Heart right ventricle (tissue), 16 donors: ENCODE measurements at regions not wholly inside any gene's neighbourhood (a gene's known extent, or its start where the extent isn't known, plus 50 kb on each side); places are given as distances from the start of the nearest gene placed in this dataset.

ENCODE experiments used
- ATAC-seq, 8 donors: fragments of 200-7000 bp; cut with Tn5 transposase; one replicate each; pipeline ENCODE4 v1.9.1; 2020; ENCODE audit warnings: mild to moderate bottlenecking in 8 of 8, moderate library complexity in 8 of 8, moderate number of reproducible peaks in 1 of 8
- DNase-seq, 2 donors: peaks; one replicate each; pipeline ENCODE4 v3.0.0-alpha.2; 2020
- H3K27ac ChIP-seq, 10 donors: fragments of 200-600 bp; sonication (generic) in 2 of 10; one replicate each; pipeline versions ENCODE4 v1.5.0 to v1.8.0; 2020 to 2022; ENCODE audit warnings: mild to moderate bottlenecking in 3 of 10
- H3K27me3 ChIP-seq, 7 donors: fragments of 200-600 bp; one replicate each; pipeline ENCODE4 v1.8.0; 2021 to 2022; ENCODE audit warnings: mild to moderate bottlenecking in 2 of 7
- H3K36me3 ChIP-seq, 9 donors: fragments of 200-600 bp; sonication (generic) in 1 of 9; one replicate each; pipeline versions ENCODE4 v1.5.0 to v1.8.0; 2020 to 2022; ENCODE audit warnings: mild to moderate bottlenecking in 2 of 9
- H3K4me1 ChIP-seq, 9 donors: fragments of 200-600 bp; sonication (generic) in 1 of 9; one replicate each; pipeline versions ENCODE4 v1.5.0 to v1.8.0; 2020 to 2022; ENCODE audit warnings: mild to moderate bottlenecking in 4 of 9
- H3K4me3 ChIP-seq, 10 donors: fragments of 200-600 bp; sonication (generic) in 2 of 10; one replicate each; pipeline versions ENCODE4 v1.5.0 to v1.8.0; 2020 to 2022; ENCODE audit warnings: mild to moderate bottlenecking in 7 of 10, moderate library complexity in 2 of 10
- H3K9me3 ChIP-seq, 11 donors: fragments of 200-600 bp in 10 of 11; sonication (generic) in 2 of 11; one replicate each; pipeline versions ENCODE4 v1.5.0 to v1.8.0; 2013 to 2022; ENCODE audit warnings: mild to moderate bottlenecking in 2 of 11, control low read depth in 1 of 11, moderate library complexity in 1 of 11
- WGBS, 2 donors: extraction: QIAGEN DNeasy Blood & Tissue Kit; methylation state at CpG; one replicate each; pipeline ENCODE4 v1.1.7; 2013; ENCODE audit warnings: inconsistent platforms in 1 of 2; 5-methylcytosine and 5-hydroxymethylcytosine counted together
- intact Hi-C, 10 donors: fragments of 100-400 bp; cut with DNase I; formaldehyde crosslinking; loops; one replicate each; pipeline versions ENCODE4 v1.11.1 to v1.14.2; 2022
- TF ChIP-seq, protein P1 (sequence below), 9 donors: fragments of 200-600 bp; sonication (generic) in 2 of 9; IDR thresholded peaks; one replicate each; pipeline versions ENCODE4 v1.5.0 to v1.8.0; 2021 to 2022; ENCODE audit warnings: antibody characterized with exemption in 9 of 9, mild to moderate bottlenecking in 5 of 9, moderate library complexity in 1 of 9
- donor health status: Arrhythmogenic right ventricular cardiomyopathy.
- donor health status: ischemic (EF 13 %, LVEDD 7.1; RV severe dilation, severe dysfunction).
- donor health status: healthy with polysubstance abuse.
- donor health status: DM: no; HTN: yes; CAD: no.
- donor health status: DM: no; HTN: no; CAD: no.
- donor health status: ischemic (EF 25% LVEDD 6.9; RV normal size, moderate dysfunction).
- donor health status: ischemic (EF 25% LVEDD 5.7; RV mildly dilated, moderate dysfunction).
- donor health status: healthy.
- donor health status: DM: yes; HTN: yes; CAD: no.
- donor health status: Ischemic cardiomyopathy.
- donor health status: ischemic (EF 35%, LVEDD 5.7; RV mildly dilated, moderate dysfunction).
- donor health status: nonischemic (EF 11% LVEDD 7.7; RV severe dilation, severe dysfunction).
- donor health status: DM: yes; HTN: yes; CAD: no.
- donor health status: PGD.
- donor health status: ischemic (EF 29% LVEDD 5.4; RV normal size, mild dysfunction).
- donor health status: nonischemic (EF 23%, LVEDD 6.1; RV moderate dilation, normal function).

DNA sequence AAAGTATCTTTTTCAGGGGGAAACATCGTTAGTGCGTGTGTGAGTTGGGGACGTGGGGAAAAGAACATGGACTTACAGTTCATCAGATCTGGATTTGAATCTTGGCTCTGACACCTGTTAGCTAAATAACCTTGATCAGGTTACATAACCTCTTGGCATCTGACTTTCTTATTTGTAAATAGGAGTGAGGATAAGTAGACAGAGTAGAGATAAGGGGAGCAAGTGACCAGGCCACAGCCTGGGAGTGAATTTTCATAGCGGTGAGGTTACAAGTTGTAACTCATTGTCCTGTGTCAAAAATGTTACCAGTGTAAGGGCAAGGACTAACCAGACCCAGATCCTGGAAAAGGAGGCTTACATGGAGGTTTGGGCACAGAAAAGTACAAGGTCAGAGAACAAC is 733.5 kb upstream of the MMS22L start:
- TF ChIP-seq, protein P1, sequence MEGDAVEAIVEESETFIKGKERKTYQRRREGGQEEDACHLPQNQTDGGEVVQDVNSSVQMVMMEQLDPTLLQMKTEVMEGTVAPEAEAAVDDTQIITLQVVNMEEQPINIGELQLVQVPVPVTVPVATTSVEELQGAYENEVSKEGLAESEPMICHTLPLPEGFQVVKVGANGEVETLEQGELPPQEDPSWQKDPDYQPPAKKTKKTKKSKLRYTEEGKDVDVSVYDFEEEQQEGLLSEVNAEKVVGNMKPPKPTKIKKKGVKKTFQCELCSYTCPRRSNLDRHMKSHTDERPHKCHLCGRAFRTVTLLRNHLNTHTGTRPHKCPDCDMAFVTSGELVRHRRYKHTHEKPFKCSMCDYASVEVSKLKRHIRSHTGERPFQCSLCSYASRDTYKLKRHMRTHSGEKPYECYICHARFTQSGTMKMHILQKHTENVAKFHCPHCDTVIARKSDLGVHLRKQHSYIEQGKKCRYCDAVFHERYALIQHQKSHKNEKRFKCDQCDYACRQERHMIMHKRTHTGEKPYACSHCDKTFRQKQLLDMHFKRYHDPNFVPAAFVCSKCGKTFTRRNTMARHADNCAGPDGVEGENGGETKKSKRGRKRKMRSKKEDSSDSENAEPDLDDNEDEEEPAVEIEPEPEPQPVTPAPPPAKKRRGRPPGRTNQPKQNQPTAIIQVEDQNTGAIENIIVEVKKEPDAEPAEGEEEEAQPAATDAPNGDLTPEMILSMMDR (IDR thresholded peaks at IDR 0.05), result no peak
- Histone ChIP-seq H3K27ac (no peak overlapping the region), H3K27me3 (no peaks in the 10 kb centered on the region), H3K36me3 (no peaks in the 10 kb centered on the region), H3K4me1 (no peaks in the 10 kb centered on the region), H3K9me3 (no peaks in the 10 kb centered on the region), H3K4me3 (no peak overlapping the region)
- WGBS, 2 donors, result 81 to 92% methylated on average over 4 of the region's 4 CpGs
- DNase-seq, result no peak
- intact Hi-C loops, result no loop called here
- no peak for ATAC-seq

DNA sequence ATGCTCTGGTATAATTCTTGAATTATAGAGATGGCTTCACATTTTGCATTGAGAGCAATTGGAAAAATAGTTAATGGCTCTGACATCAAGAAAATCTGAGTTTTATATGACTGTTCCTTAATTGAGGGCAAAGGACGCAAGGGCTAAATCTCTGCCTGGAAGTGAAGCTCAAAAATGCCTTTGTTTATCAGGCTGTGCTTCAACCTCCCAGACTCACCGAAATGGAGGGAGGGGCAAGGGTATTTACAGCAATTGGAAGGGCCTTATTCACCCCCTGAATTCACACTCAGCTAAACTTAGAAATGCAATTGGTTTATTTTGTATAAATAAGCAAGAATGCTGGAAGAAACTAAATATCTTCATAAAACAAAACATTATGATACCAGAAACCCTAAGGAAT is 737.2 kb upstream of the MMS22L start:
- no peak for DNase-seq
- no peaks in the 10 kb centered on the region for H3K36me3 ChIP-seq
- TF ChIP-seq, protein P1 (IDR thresholded peaks at IDR 0.05), result no peak
- H3K4me3 ChIP-seq, result no peak overlapping the region
- intact Hi-C loops, result no loop called here
- H3K4me1 ChIP-seq, result no peaks in the 10 kb centered on the region
- no peak overlapping the region for H3K27ac ChIP-seq
- no peaks in the 10 kb centered on the region for H3K27me3 ChIP-seq
- ATAC-seq, result no peak
- 57 to 61% methylated on average over 2 of the region's 2 CpGs for WGBS, 2 donors
- H3K9me3 ChIP-seq, result no peaks in the 10 kb centered on the region

DNA sequence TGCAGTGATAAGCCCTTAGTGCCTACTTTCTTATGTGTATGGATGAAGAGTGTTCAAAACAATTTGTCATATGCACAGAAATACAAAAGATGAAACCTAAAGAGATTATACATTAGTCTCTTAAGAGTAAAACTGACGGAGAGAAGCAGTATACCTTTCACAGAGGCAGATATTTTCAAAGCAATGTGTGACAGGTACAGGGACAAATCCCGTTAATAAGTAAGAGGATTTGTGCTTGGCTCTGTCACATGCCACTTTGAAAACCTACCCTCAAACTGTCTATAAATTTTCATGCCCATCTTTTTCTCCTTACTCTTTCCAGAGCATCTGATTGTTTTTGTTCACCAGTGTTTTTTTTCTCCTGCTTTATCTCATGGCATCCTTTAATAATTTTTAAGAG is 741.3 kb upstream of the MMS22L start:
- H3K27ac ChIP-seq, result no peak overlapping the region
- H3K9me3 ChIP-seq, result no peaks in the 10 kb centered on the region
- TF ChIP-seq, protein P1 (IDR thresholded peaks at IDR 0.05), result no peak
- intact Hi-C loops, result no loop called here
- no peaks in the 10 kb centered on the region for H3K36me3 ChIP-seq
- H3K27me3 ChIP-seq, result no peaks in the 10 kb centered on the region
- DNase-seq (no peak), ATAC-seq (no peak)
- H3K4me3 ChIP-seq, result no peak overlapping the region
- WGBS, 2 donors, result 74 to 77% methylated on average over 2 of the region's 2 CpGs
- no peaks in the 10 kb centered on the region for H3K4me1 ChIP-seq

DNA sequence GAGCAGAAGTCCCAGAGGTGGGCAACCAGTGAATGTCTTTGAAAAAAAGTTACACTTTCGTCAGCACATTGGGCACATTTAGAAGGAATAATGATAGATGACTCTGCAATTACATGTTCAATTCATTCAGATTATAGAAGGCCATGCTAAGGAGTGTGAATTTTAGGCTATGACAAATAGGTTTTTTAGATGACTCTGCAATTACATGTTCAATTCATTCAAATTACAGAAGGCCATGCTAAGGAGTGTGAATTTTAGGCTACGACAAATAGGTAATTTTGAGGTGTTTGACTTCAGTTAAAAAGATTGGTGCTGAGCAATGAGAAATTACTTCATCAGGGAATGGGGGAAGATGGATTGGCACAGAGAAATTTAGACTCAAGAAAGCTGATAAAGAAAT is 744.9 kb upstream of the MMS22L start:
- no peak overlapping the region for H3K4me3 ChIP-seq
- no peak for ATAC-seq
- no peaks in the 10 kb centered on the region for H3K27me3 ChIP-seq
- intact Hi-C loops, result loop anchor here in 1 of 10 donors (5.0 kb wide), 1 partner anchor 769 kb away; no protein-coding TSS in a partner anchor
- no peaks in the 10 kb centered on the region for H3K9me3 ChIP-seq
- no peaks in the 10 kb centered on the region for H3K36me3 ChIP-seq
- H3K27ac ChIP-seq, result no peak overlapping the region
- WGBS, 2 donors, result 77% methylated on average over 2 of the region's 2 CpGs
- no peaks in the 10 kb centered on the region for H3K4me1 ChIP-seq
- no peak for DNase-seq
- TF ChIP-seq, protein P1 (IDR thresholded peaks at IDR 0.05), result no peak
